H1 (cell line): ENCODE measurements at regions not wholly inside any gene's neighbourhood (a gene's known extent, or its start where the extent isn't known, plus 50 kb on each side); places are given as distances from the start of the nearest gene placed in this dataset.

Source experiments
- BRCA1 ChIP-seq: IDR thresholded peaks from 2 replicates; pipeline ENCODE4 v1.6.1; 2012; ENCODE audit warnings: low read depth, low read length, improper control_type of control experiment
- POU5F1 ChIP-seq: IDR thresholded peaks from 2 replicates; pipeline ENCODE4 v1.6.1; 2011; ENCODE audit warnings: low read depth, mild to moderate bottlenecking, low read length, moderate library complexity
- RNF2 ChIP-seq: fragments of 200-900, 300-1000 bp; sonication (generic); IDR thresholded peaks from 2 replicates; pipeline ENCODE4 v1.7.1; 2016; ENCODE audit warnings: borderline replicate concordance, low read depth, mild to moderate bottlenecking, antibody characterized with exemption, low read length; ENCODE audit not compliant: poor library complexity, severe bottlenecking; ENCODE audit errors: missing control alignments
- SIX5 ChIP-seq: IDR thresholded peaks from 2 replicates; pipeline ENCODE4 v1.6.1; 2011; ENCODE audit warnings: mild to moderate bottlenecking, low read depth, low read length

DNA sequence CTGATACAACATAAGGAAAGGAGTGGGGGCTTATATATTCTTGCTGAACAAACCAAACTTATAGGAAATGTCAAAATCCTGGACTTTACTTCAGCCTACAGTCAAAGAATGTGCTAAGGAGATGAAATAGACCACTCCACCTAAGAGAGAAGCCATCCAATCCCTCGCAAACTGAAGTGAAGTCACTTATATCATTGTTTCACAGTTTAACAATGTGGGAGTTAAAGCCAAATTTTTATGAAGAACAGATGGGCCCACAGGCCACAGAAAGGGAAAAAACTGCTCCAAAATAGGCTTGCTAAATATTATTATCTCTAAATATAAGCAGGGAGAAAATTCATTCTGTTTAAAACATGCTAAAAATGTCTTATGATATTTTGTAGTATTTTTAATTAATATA is 233.3 kb downstream of the GAS1 start (continued):
- TF ChIP-seq RNF2 (no peak), BRCA1 (no peak), SIX5 (no peak), POU5F1 (no peak)
